ENCODE measurements at regions not wholly inside any gene's neighbourhood (a gene's known extent, or its start where the extent isn't known, plus 50 kb on each side); places are given as distances from the start of the nearest gene placed in this dataset.

- TF ChIP-seq, protein P1, sequence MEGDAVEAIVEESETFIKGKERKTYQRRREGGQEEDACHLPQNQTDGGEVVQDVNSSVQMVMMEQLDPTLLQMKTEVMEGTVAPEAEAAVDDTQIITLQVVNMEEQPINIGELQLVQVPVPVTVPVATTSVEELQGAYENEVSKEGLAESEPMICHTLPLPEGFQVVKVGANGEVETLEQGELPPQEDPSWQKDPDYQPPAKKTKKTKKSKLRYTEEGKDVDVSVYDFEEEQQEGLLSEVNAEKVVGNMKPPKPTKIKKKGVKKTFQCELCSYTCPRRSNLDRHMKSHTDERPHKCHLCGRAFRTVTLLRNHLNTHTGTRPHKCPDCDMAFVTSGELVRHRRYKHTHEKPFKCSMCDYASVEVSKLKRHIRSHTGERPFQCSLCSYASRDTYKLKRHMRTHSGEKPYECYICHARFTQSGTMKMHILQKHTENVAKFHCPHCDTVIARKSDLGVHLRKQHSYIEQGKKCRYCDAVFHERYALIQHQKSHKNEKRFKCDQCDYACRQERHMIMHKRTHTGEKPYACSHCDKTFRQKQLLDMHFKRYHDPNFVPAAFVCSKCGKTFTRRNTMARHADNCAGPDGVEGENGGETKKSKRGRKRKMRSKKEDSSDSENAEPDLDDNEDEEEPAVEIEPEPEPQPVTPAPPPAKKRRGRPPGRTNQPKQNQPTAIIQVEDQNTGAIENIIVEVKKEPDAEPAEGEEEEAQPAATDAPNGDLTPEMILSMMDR (IDR thresholded peaks at IDR 0.05): no peak
- no peak for TF ChIP-seq POLR2A (IDR thresholded peaks at IDR 0.05)
Measured at GRCh38 chr4:73684097-73684496, 56.3 kb upstream of the CXCL8 start.

Measured in esophagus squamous epithelium (tissue), 4 donors.